ENCODE measurements at regions not wholly inside any gene's neighbourhood (a gene's known extent, or its start where the extent isn't known, plus 50 kb on each side); places are given as distances from the start of the nearest gene placed in this dataset.

DNA sequence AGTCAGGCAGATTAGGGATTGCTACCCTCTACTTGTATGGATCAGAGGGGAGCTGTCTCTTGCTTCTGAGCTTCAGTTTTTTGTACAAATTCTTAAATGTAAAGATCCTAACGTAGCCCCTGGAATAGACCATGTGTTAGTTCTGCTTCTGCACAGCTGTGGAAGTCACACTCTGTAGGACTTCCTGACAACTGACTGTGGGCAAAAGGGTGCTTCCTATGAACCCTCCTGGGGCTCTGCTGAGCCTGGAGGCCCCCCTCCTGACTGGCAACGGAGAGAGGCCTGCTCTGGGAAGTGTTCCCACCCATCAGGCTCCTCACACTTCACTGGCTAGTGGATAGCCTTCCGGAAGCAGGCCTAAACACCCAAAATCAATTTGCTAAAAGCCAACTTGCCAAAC is 131.0 kb downstream of the RPLP1 start:
- TF ChIP-seq CTCF (IDR thresholded peaks at IDR 0.05) = no peak
- no peak for TF ChIP-seq EP300 (IDR thresholded peaks at IDR 0.05)
- TF ChIP-seq POLR2A (IDR thresholded peaks at IDR 0.05) = no peak
